Activated CD4-positive, alpha-beta T cell treated with anti-CD3 and anti-CD28 coated beads, Interleukin-10, Interleukin-2, amounts not matched to agents 100 ng/mL and 50 ng/mL, durations not matched to agents 16 hours and 8 hours (primary cell): ENCODE measurements at regions not wholly inside any gene's neighbourhood (a gene's known extent, or its start where the extent isn't known, plus 50 kb on each side); places are given as distances from the start of the nearest gene placed in this dataset.

Experiments used
- DNase-seq: peaks from one replicate; pipeline ENCODE4 v3.0.0-alpha.2; 2020

- no peak for DNase-seq
Measured at GRCh38 chr2:173651891-173652290, 297.2 kb downstream of the CDCA7 start.

- no peak for DNase-seq
Measured at GRCh38 chr2:173652311-173652710, 297.6 kb downstream of the CDCA7 start.

- DNase-seq = no peak
Measured at GRCh38 chr2:173652767-173653431, 298.2 kb downstream of the CDCA7 start.

DNA sequence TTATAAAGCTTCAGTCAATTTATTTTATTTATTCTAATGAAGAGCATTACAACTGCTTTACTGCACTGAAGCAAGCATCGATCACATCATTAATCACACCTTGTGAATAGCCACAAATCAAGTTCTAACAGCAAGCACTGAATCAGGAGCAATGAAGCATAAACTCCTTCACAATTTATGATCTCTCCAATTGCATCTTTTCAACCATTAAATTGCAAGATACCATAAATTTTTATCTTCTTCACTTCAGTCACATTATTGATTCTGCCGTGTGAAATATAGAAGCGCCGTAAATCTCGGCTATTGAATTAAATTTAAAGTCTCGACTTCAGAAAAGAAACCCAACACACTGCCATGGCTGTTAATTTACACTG is 298.7 kb downstream of the CDCA7 start:
- DNase-seq = no peak

GRCh38 chr2:173654161-173654895 is 299.7 kb downstream of the CDCA7 start:
- no peak for DNase-seq

DNA sequence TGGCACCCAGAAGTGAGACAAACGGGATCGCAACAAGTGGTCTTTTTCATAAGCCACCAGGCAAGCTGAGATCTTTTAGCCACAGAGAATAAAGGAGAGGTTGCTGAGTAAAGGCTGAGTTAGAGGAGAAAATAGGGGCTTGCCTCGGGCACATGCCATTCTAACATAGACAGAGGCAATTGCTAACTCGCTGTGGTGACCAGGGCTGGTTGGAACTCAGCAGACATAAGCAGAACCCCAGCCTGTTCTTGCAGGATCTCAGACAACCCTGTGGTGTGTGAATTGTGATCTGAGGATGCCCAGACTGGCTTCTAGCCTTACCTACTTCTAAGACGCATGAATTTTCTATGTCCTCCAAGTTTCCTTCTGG is 300.2 kb downstream of the CDCA7 start:
- no peak for DNase-seq

- DNase-seq = no peak
Measured at GRCh38 chr2:173656086-173656485, 301.4 kb downstream of the CDCA7 start.

DNA sequence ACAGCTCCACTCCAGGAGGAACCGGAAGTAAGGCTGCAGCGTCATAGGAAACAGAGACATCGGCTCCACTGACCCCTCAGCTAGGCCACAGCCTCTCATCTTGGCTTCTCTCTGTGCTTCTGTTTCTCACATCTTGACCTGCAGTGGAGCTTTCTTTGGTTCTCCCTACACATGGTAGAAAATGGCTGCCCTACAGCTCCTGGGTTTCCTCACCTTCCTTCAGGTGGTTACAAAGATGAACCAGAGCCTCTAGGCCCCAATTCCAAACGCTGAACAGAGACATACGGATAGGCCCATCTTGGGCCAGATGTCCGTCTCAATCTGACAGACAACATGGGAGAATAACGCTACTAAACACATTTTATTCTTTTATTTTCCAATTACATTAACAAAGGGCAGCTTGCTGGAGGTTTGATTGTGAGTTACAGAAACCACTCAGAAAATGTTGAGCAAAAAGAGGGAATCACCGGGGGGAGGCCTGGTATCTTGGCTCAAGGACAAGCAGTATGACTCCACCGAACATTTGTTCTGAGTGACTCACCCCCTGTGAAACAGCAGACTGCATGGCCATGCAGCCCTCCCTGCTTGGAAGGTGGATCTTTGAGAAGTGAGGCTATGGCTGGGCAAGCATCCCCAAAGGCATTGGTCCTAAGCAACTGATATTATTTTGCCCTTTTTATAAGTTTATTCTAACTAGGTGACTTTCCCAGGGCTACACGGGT is 303.5 kb downstream of the CDCA7 start:
- DNase-seq = no peak

DNA sequence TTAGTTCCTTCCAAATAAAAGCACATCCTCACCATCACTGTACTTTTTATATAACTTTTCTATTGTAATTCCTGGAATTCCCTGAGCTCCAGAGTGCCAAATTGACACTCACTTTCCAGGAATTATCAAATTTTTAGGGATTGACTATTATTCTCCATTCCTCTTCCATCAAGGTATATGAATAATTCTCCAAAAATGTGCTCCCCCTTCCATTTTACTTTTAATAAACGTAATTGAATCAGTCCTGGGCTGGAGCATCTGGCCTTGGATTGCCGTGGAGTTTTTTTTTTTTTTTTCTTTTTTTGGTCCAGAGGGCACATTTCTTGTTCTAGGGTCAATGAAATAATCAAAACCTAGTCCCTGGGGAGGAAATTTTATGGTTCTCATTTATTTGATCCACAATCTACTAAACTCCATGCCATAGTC is 304.3 kb downstream of the CDCA7 start:
- DNase-seq = no peak

GRCh38 chr2:173659509-173659908 is 304.8 kb downstream of the CDCA7 start:
- DNase-seq = no peak

DNA sequence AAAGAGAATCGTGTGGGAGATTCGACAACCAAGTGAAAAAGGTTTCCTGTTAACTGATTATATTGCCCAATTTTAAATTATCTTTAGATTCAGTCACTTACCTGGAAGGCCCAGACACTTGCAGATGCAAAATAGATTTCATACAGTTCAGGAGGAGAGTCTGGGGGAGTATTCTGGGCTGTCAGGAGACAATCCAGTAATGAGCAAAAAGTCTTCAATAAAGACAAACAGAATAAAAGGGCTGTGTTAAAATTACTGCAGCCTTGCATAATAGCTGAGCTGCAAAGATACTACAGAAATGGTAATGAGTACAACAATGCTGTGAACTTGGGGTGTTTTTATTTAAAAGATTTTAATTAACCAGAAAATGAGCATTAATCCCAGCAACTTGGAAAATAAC is 303.6 kb downstream of the SP3 start:
- DNase-seq = no peak

DNA sequence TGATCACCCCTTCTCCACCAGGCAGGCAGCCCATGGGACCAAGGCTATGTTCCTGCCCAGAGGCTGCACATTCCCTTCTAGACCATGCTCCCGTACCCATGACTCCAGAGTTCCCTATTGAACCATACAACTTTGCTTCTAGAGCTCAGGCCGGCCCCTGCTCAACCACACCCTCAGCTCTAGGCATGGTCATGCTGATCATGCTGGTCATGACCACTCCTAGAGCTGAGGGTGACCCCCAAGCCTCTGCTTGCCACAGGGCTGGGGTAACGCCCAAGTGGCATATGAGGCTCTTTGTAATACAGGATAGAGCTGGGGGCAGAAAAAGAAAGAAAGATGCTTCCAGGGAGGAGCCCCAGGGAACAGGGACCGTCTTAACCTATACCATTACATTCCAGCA is 301.8 kb downstream of the SP3 start:
- DNase-seq = no peak

DNA sequence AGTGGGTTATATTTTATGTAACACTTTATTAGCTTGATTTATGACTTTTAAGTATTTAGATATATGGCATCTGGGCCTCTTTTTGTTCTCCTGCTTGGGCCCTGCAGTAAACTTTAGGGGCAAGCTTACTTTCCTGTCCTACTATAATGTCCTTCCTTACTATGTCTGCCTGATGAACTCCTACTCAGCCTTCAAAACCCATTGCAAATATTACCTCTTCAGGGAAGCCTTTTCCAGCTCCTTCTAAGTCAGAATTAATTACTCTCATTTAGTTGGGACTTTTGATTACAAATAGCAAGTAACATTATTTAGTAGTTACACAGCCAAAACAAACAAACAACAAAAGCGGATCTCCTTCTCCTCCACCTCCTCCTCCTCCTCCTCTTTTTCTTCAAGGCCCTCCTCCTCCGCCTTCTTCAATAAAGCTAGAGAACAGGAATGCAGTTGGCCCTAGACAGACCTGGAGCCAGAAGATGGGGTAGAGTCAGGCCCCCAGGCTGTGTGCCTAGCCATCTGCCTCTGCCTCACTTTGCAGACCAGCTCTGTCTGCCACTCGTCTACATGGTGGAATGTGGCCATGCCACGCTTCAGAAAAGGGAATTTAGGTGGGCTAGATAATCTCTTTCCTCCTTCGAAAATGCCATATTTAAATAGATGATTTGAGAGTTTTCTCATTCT is 301.2 kb downstream of the SP3 start:
- no peak for DNase-seq

GRCh38 chr2:173664513-173664910 is 300.7 kb downstream of the SP3 start:
- DNase-seq = no peak

DNA sequence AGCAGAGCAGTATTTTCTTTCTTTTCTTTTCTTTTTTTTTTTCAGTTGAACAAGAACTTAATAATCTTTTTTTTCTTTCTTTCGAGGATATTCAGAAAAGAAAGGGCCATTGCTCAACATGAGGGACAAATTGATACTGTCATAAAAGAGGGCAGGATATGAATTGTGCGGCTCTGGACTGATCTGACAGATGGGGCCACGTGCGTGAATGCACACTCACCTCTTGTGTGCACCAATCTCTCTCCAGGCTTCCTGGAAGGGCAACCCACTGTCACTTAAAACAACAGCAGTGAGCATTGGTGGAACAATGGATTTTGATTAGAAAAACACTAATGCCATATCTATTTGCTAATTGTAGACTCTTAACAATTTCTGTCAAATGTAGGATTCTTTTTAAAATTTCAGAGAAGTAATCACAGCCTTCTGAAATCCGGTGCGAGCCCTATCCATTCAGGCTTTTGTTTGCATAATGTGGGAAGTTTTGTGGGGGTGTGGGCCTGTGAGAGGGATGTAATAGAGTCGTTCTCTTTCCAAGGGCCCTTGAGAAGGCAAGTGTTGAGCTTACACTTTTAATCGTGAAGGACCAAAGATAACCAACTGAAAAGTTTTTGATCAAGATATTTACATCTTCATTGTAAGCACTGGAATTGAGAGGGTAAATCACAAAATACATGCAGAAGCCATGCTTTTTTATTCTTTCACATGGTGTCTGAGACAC is 298.8 kb downstream of the SP3 start:
- no peak for DNase-seq

- DNase-seq = no peak
Measured at GRCh38 chr2:173667014-173667413, 298.2 kb downstream of the SP3 start.

GRCh38 chr2:173667415-173667814 is 297.8 kb downstream of the SP3 start:
- DNase-seq = no peak

GRCh38 chr2:173669271-173669853 is 295.8 kb downstream of the SP3 start:
- no peak for DNase-seq

- no peak for DNase-seq
Measured at GRCh38 chr2:173669888-173670287, 295.3 kb downstream of the SP3 start.

DNA sequence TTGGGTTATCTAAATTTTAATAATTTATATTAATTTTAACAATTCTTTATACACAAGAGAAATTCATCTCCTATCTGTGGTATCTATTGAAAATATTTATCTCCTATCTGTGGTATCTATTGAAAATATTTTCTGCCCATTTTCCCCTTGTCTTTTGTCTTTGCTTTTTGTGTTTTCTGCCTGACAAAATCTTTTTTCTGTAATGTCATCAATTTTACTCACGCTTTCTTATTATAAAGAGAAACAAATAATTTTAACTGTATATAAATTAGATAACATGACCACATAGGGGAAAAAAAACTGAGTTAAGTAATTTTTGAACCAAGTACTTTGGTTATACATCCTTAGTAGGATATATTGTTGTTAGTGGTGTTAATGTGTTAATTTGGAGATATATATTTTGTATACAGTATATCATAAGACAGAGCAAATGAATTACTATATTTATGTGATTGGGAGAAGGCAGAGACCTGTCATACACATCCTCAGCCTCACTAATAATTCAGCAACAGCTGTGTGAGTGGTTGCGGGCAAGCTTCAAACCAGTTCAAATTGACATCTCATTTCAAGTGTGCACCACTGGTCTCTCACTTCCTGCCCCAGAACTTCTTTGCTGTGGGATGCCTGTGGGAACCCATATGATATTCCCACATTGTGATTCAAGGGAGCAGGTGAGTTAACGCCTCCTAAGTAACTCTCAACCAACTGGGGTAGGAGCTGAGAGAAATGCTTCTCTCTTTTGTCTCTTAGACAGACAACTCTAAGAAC is 292.4 kb downstream of the SP3 start:
- no peak for DNase-seq

- DNase-seq = no peak
Measured at GRCh38 chr2:173673640-173674039, 291.5 kb downstream of the SP3 start.

DNA sequence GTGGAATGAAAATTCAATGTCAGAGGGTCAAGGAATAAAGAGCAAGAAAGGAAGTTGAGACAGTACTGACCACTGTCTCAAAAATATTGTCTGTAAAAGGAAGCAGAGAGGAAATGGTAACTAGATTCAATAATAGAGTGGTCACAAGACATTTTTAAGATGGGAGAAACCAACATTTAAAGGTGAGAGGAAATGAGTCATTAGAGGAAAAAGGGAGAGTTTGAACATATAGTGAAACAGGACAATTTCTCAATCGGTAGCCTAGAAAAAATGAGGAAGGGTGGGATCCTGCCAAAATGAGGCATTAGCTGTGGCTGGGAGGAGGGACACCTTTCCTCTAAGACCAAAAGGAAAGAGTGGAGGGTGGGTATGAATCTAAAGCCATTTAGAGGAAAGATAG is 288.5 kb downstream of the SP3 start:
- no peak for DNase-seq
